ENCODE measurements at regions not wholly inside any gene's neighbourhood (a gene's known extent, or its start where the extent isn't known, plus 50 kb on each side); places are given as distances from the start of the nearest gene placed in this dataset.

DNA sequence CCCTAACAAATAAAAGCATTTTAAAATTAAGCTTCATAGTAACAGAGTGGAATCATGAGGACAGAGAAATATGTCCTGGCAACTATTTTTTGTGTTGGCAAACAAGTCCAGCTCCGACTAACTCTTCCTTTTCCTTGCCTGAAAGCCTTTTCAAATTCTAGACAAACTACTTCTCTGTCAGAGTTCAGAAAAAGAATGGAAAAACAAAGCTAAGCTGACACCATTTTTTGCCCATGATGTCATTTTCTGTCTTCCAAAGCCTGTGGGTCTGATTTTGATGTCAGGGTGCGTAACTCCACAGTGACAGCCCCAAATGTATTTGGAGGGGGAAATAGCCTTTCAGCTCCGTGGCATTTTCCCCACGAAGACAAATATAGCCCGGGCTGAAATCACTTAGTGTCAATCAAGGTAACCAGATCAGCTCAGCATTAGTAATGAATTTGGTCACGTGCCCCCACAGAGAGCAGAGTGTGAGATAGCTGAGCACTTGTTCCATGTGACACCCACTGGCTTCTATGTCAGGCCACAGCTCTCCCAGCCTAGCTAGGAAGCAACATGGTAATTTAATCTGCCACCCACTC lies 233.0 kb upstream of the SIX2 start:
- Histone ChIP-seq H3K9me3 (peaks cover 0 to 4% (median 0%) of the 10 kb centered on the region in 8 donors), H3K27me3 (replicated peaks in 1 of 7) (peaks cover 0 to 26% (median 0%) of the 10 kb centered on the region in 7 donors), H3K27ac (no peak overlapping the region), H3K4me3 (no peak overlapping the region), H3K4me1 (no peaks in the 10 kb centered on the region), H3K36me3 (no peaks in the 10 kb centered on the region)
- TF ChIP-seq, protein P1, sequence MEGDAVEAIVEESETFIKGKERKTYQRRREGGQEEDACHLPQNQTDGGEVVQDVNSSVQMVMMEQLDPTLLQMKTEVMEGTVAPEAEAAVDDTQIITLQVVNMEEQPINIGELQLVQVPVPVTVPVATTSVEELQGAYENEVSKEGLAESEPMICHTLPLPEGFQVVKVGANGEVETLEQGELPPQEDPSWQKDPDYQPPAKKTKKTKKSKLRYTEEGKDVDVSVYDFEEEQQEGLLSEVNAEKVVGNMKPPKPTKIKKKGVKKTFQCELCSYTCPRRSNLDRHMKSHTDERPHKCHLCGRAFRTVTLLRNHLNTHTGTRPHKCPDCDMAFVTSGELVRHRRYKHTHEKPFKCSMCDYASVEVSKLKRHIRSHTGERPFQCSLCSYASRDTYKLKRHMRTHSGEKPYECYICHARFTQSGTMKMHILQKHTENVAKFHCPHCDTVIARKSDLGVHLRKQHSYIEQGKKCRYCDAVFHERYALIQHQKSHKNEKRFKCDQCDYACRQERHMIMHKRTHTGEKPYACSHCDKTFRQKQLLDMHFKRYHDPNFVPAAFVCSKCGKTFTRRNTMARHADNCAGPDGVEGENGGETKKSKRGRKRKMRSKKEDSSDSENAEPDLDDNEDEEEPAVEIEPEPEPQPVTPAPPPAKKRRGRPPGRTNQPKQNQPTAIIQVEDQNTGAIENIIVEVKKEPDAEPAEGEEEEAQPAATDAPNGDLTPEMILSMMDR (IDR thresholded peaks at IDR 0.05 in 8 of 11, conservative IDR thresholded peaks at IDR 0.05 in 3 of 11): no peak
- WGBS, 5 donors: 42 to 71% (median 62%) methylated on average over 6 of the region's 6 CpGs
- intact Hi-C loops (cut with DNase I; ENCODE audit: low total_unique reads): no loop called here
- no peak for DNase-seq

DNA sequence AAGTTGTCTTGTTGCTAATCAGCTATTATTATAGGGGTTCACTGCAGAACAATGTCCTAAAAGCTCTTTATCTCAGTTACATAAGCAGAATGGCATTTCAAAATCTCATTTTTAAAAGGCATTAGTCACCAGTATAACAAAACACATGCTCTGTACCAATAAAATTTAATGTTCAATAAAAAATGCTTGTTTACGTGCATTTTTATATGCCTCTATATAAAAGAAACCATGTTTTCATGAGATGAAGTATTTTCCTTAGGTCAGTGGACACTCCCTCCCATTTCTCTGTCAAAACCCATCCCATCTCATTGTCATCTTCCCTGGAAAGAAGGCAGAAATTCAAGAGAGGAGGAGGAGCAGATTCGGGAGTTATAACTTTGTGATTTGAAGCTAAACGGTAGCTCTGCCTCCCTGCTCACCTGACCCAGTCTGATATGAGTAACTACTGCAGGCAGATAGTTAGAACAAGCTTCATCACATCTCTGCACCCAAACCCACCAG lies 231.9 kb upstream of the SIX2 start:
- H3K36me3 ChIP-seq: no peaks in the 10 kb centered on the region
- no peak overlapping the region for H3K27ac ChIP-seq
- no peaks in the 10 kb centered on the region for H3K9me3 ChIP-seq
- intact Hi-C loops (cut with DNase I; ENCODE audit: low total_unique reads): no loop called here
- TF ChIP-seq, protein P1 (IDR thresholded peaks at IDR 0.05 in 8 of 11, conservative IDR thresholded peaks at IDR 0.05 in 3 of 11): no peak
- TF ChIP-seq POLR2AphosphoS5 (IDR thresholded peaks at IDR 0.05) (no peak), POLR2A (IDR thresholded peaks at IDR 0.05) (no peak)
- H3K4me1 ChIP-seq: no peaks in the 10 kb centered on the region
- H3K4me3 ChIP-seq: no peak overlapping the region
- 70 to 90% (median 84%) methylated on average over 3 of the region's 3 CpGs for WGBS, 5 donors
- peaks cover 0 to 30% (median 0%) of the 10 kb centered on the region in 7 donors for H3K27me3 ChIP-seq (replicated peaks in 1 of 7)
- DNase-seq: no peak

DNA sequence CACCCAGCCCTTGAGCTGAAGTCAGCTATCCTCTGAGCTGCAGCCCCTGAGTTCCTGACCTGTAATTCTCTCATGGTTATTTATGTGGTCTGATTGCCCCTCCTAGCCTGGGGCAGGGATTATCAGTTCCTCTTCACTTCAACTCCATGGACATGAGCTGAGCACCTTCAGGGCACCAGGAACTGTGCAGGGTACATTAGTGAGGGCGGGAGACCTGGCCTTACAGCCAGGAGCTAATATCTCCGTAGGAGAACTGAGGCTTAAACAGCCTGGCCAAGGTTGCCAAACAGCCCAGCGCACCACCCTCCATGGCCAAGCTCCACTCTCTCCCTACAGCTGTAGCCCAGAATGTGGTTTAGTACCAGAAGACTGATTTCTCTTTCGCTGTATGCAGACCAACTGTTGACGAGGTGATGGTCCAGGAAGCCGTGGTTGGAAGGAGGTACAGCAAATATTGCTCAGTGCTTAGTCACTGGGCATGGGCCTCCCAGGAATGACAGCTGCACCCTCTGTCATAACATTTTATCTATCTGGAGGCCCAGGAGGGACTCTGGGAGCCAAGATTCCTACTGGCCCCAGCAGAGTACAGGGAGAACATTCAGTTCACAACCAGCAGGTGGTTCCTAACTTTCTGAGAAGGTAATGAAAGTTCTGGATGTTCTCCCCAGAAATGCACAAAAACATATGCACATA lies 228.7 kb upstream of the SIX2 start:
- TF ChIP-seq, protein P1 (IDR thresholded peaks at IDR 0.05 in 8 of 11, conservative IDR thresholded peaks at IDR 0.05 in 3 of 11): no peak
- TF ChIP-seq POLR2AphosphoS5 (IDR thresholded peaks at IDR 0.05) (no peak), POLR2A (IDR thresholded peaks at IDR 0.05) (no peak)
- H3K9me3 ChIP-seq: no peaks in the 10 kb centered on the region
- H3K4me1 ChIP-seq: no peaks in the 10 kb centered on the region
- no peak overlapping the region for H3K27ac ChIP-seq
- H3K27me3 ChIP-seq (replicated peaks in 1 of 7): peaks cover 0 to 30% (median 0%) of the 10 kb centered on the region in 7 donors
- H3K4me3 ChIP-seq: no peak overlapping the region
- no peaks in the 10 kb centered on the region for H3K36me3 ChIP-seq
- WGBS, 5 donors: 46 to 58% (median 55%) methylated on average over 3 to 6 of the region's 6 CpGs
- no peak for DNase-seq
- intact Hi-C loops (cut with DNase I; ENCODE audit: low total_unique reads): no loop called here

DNA sequence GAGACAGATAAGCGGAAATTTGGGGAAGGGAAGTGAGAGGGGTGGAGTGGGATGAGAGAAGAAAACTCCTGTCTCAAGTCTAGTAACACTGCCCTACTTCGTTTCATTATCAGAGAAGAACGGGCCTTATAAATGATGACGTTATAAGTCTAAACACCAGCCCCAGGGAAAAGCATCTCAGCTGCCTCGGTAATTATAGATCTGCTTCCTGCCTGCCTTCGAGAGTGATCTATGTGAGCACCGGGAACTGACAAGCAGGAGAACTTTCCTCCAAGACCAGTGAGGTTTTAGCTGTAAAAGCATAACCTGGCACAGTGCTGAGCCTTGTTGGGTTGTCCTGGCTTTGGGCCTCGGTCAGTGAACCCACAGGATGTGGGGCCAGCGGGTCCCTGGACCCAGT lies 227.9 kb upstream of the SIX2 start:
- DNase-seq: no peak

More for the DNA sequence above, 227.9 kb upstream of the SIX2 start:
- intact Hi-C loops (cut with DNase I; ENCODE audit: low total_unique reads): no loop called here
- Histone ChIP-seq H3K27ac (no peak overlapping the region), H3K4me3 (no peak overlapping the region), H3K4me1 (no peaks in the 10 kb centered on the region), H3K27me3 (replicated peaks in 1 of 7) (peaks cover 0 to 23% (median 0%) of the 10 kb centered on the region in 7 donors), H3K36me3 (no peaks in the 10 kb centered on the region), H3K9me3 (no peaks in the 10 kb centered on the region)
- 21 to 37% (median 35%) methylated on average over 7 to 9 of the region's 9 CpGs for WGBS, 5 donors
- TF ChIP-seq, protein P1 (IDR thresholded peaks at IDR 0.05 in 8 of 11, conservative IDR thresholded peaks at IDR 0.05 in 3 of 11): no peak
- TF ChIP-seq POLR2A (IDR thresholded peaks at IDR 0.05) (no peak), POLR2AphosphoS5 (IDR thresholded peaks at IDR 0.05) (no peak)

All from spleen (tissue), 11 donors.